ENCODE measurements at regions not wholly inside any gene's neighbourhood (a gene's known extent, or its start where the extent isn't known, plus 50 kb on each side); places are given as distances from the start of the nearest gene placed in this dataset.

- 64 to 74% methylated on average over 6 of the region's 6 CpGs for WGBS, 2 donors
- no peaks in the 10 kb centered on the region for H3K36me3 ChIP-seq (ENCODE audit: control insufficient read depth in 4 of 4, insufficient read depth in 4 of 4, low read length in 4 of 4)
- no peak overlapping the region for H3K4me3 ChIP-seq
- no peaks in the 10 kb centered on the region for H3K27me3 ChIP-seq (ENCODE audit: control insufficient read depth in 3 of 3, insufficient read depth in 3 of 3, low read length in 2 of 3)
- H3K9ac ChIP-seq (ENCODE audit: insufficient read depth in 1 of 2, low read length in 2 of 2): no peak overlapping the region
- TF ChIP-seq, protein P1, sequence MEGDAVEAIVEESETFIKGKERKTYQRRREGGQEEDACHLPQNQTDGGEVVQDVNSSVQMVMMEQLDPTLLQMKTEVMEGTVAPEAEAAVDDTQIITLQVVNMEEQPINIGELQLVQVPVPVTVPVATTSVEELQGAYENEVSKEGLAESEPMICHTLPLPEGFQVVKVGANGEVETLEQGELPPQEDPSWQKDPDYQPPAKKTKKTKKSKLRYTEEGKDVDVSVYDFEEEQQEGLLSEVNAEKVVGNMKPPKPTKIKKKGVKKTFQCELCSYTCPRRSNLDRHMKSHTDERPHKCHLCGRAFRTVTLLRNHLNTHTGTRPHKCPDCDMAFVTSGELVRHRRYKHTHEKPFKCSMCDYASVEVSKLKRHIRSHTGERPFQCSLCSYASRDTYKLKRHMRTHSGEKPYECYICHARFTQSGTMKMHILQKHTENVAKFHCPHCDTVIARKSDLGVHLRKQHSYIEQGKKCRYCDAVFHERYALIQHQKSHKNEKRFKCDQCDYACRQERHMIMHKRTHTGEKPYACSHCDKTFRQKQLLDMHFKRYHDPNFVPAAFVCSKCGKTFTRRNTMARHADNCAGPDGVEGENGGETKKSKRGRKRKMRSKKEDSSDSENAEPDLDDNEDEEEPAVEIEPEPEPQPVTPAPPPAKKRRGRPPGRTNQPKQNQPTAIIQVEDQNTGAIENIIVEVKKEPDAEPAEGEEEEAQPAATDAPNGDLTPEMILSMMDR (IDR thresholded peaks at IDR 0.05; ENCODE audit: control extremely low read depth, extremely low read depth): no peak
- peak in 1 of 3 donors; percentile 23 for DNase-seq
- H3K27ac ChIP-seq (ENCODE audit: low read depth in 1 of 2, low read length in 1 of 2): no peak overlapping the region
- H3K9me3 ChIP-seq (ENCODE audit: control insufficient read depth in 4 of 4, insufficient read depth in 3 of 4, low read length in 3 of 4): peaks cover 0 to 10% (median 7%) of the 10 kb centered on the region in 4 donors
- ATAC-seq (ENCODE audit: insufficient read depth, low FRiP score): no peak
- no peaks in the 10 kb centered on the region for H3K4me1 ChIP-seq (ENCODE audit: control insufficient read depth in 5 of 5, insufficient read depth in 5 of 5, low read length in 5 of 5)
These were observed 337.3 kb downstream of the PRDM2 start for GRCh38 chr1:14037101-14037847.

- no peaks in the 10 kb centered on the region for H3K27me3 ChIP-seq (ENCODE audit: control insufficient read depth in 3 of 3, insufficient read depth in 3 of 3, low read length in 2 of 3)
- ATAC-seq (ENCODE audit: insufficient read depth, low FRiP score) (no peak), DNase-seq (no peak)
- 60 to 68% methylated on average over 11 of the region's 11 CpGs for WGBS, 2 donors
- H3K4me1 ChIP-seq (ENCODE audit: control insufficient read depth in 5 of 5, insufficient read depth in 5 of 5, low read length in 5 of 5): no peaks in the 10 kb centered on the region
- H3K36me3 ChIP-seq (ENCODE audit: control insufficient read depth in 4 of 4, insufficient read depth in 4 of 4, low read length in 4 of 4): no peaks in the 10 kb centered on the region
- H3K9me3 ChIP-seq (ENCODE audit: control insufficient read depth in 4 of 4, insufficient read depth in 3 of 4, low read length in 3 of 4): peaks cover 0 to 13% (median 6%) of the 10 kb centered on the region in 4 donors
- TF ChIP-seq, protein P1 (IDR thresholded peaks at IDR 0.05; ENCODE audit: control extremely low read depth, extremely low read depth): no peak
- no peak overlapping the region for H3K27ac ChIP-seq (ENCODE audit: low read depth in 1 of 2, low read length in 1 of 2)
- H3K9ac ChIP-seq (ENCODE audit: insufficient read depth in 1 of 2, low read length in 2 of 2): no peak overlapping the region
- H3K4me3 ChIP-seq: no peak overlapping the region
These were observed 339.8 kb downstream of the PRDM2 start for GRCh38 chr1:14039582-14040430.

- Histone ChIP-seq H3K9ac (ENCODE audit: insufficient read depth in 1 of 2, low read length in 2 of 2) (no peak overlapping the region), H3K4me3 (no peak overlapping the region), H3K27ac (ENCODE audit: low read depth in 1 of 2, low read length in 1 of 2) (no peak overlapping the region), H3K9me3 (ENCODE audit: control insufficient read depth in 4 of 4, insufficient read depth in 3 of 4, low read length in 3 of 4) (peaks cover 0 to 8% (median 0%) of the 10 kb centered on the region in 4 donors), H3K36me3 (ENCODE audit: control insufficient read depth in 4 of 4, insufficient read depth in 4 of 4, low read length in 4 of 4) (no peaks in the 10 kb centered on the region), H3K27me3 (ENCODE audit: control insufficient read depth in 3 of 3, insufficient read depth in 3 of 3, low read length in 2 of 3) (no peaks in the 10 kb centered on the region), H3K4me1 (ENCODE audit: control insufficient read depth in 5 of 5, insufficient read depth in 5 of 5, low read length in 5 of 5) (no peaks in the 10 kb centered on the region)
- 63 to 66% methylated on average over 4 of the region's 4 CpGs for WGBS, 2 donors
- TF ChIP-seq, protein P1 (IDR thresholded peaks at IDR 0.05; ENCODE audit: control extremely low read depth, extremely low read depth): no peak
- no peak for ATAC-seq (ENCODE audit: insufficient read depth, low FRiP score)
- DNase-seq: no peak
These were observed 350.0 kb downstream of the PRDM2 start for GRCh38 chr1:14049965-14050364.
